GM12878 (cell line): ENCODE measurements at regions not wholly inside any gene's neighbourhood (a gene's known extent, or its start where the extent isn't known, plus 50 kb on each side); places are given as distances from the start of the nearest gene placed in this dataset.

Experiments used
- ATAC-seq: fragments of 200-7000 bp; cut with Tn5 transposase; 3 replicates; pipeline ENCODE4 v1.9.1; 2020; ENCODE audit warnings: mild to moderate bottlenecking, moderate library complexity
- BruUV-seq: library from RNA; stranded (reverse); fragments of 400-500 nt; replicated peaks from 2 replicates; lab custom pipeline; 2021; lab: Mats Ljungman, UMichigan
- CTCF ChIA-PET: fragments of 300-600 bp; sonication (Branson Sonifier 250); formaldehyde crosslinking; extraction: SDS; loops from one replicate; lab custom pipeline; 2021; ENCODE audit warnings: inconsistent platforms; lab: Yijun Ruan, JAX
- POLR2A ChIA-PET: fragments of 350-600 bp; formaldehyde crosslinking; extraction: SDS; loops from one replicate; lab custom pipeline; 2021; ENCODE audit warnings: inconsistent platforms; lab: Charles Lee
- RAD21 ChIA-PET: fragments of 300-600 bp; sonication (Branson Sonifier 250); formaldehyde crosslinking; loops from one replicate; lab custom pipeline; 2023; ENCODE audit warnings: antibody characterized with exemption; ENCODE audit not compliant: unreplicated experiment; lab: Charles Lee
- SMC1A ChIA-PET: fragments of 300-600 bp; sonication (Branson Sonifier 250); formaldehyde crosslinking; loops from one replicate; lab custom pipeline; 2023; ENCODE audit not compliant: unreplicated experiment, uncharacterized antibody; lab: Charles Lee
- DNase-seq: peaks from one replicate; pipeline ENCODE4 v3.0.0-alpha.2; 2011; ENCODE audit warnings: low read depth, low spot score
- FAIRE-seq: peaks from 3 replicates; lab custom pipeline; 2011; peaks lifted over from hg19 to GRCh38; lab: Jason Lieb, UNC
- H2AFZ ChIP-seq: 2 replicates; pipeline ENCODE4 v1.6.0; 2011; ENCODE audit warnings: low read depth, low read length, control low read depth; ENCODE audit not compliant: control insufficient read depth
- H3K27ac ChIP-seq: 2 replicates; pipeline ENCODE4 v1.5.1; 2011; ENCODE audit warnings: control low read depth; ENCODE audit not compliant: control insufficient read depth, insufficient read depth
- H3K27me3 ChIP-seq, 2 experiments: replicated peaks in 1 of 2; 2 replicates each; pipeline versions ENCODE4 v1.6.0 to v1.6.1; 2011; ENCODE audit warnings: low read length in 1 of 2; ENCODE audit not compliant: control insufficient read depth in 2 of 2, insufficient read depth in 2 of 2
- H3K36me3 ChIP-seq, 2 experiments: 2 replicates each; pipeline ENCODE4 v1.5.1; 2011; ENCODE audit warnings: low read length in 1 of 2; ENCODE audit not compliant: control insufficient read depth in 2 of 2, insufficient read depth in 2 of 2
- H3K4me1 ChIP-seq: 2 replicates; pipeline ENCODE4 v1.6.1; 2011; ENCODE audit warnings: mild to moderate bottlenecking, low read length, moderate library complexity, mixed read lengths; ENCODE audit not compliant: control insufficient read depth, insufficient read depth
- H3K4me2 ChIP-seq: 2 replicates; pipeline ENCODE4 v1.6.0; 2011; ENCODE audit warnings: control low read depth; ENCODE audit not compliant: control insufficient read depth, insufficient read depth
- H3K4me3 ChIP-seq: fragments of 200-600 bp; sonication (generic); 2 replicates; pipeline ENCODE4 v1.5.1; 2016
- H3K79me2 ChIP-seq: 2 replicates; pipeline ENCODE4 v1.6.0; 2011; ENCODE audit warnings: low read length; ENCODE audit not compliant: control insufficient read depth, insufficient read depth
- H3K9ac ChIP-seq: 2 replicates; pipeline ENCODE4 v1.8.0; 2011; ENCODE audit warnings: low read length, control low read depth, mixed read lengths; ENCODE audit not compliant: control insufficient read depth, insufficient read depth
- H3K9me3 ChIP-seq: replicated peaks from 3 replicates; pipeline ENCODE4 v1.5.1; 2011; ENCODE audit warnings: mild to moderate bottlenecking, low read length; ENCODE audit not compliant: control insufficient read depth, insufficient read depth
- H4K20me1 ChIP-seq: 2 replicates; pipeline ENCODE4 v1.6.0; 2011; ENCODE audit not compliant: control insufficient read depth, insufficient read depth
- ATF7 ChIP-seq: fragments of 450-650 bp; IDR thresholded peaks from 2 replicates; pipeline ENCODE4 v1.6.1; 2016; ENCODE audit warnings: low read depth, mild to moderate bottlenecking
- CHD1 ChIP-seq: IDR thresholded peaks from 2 replicates; pipeline ENCODE4 v1.6.1; 2012; ENCODE audit warnings: low read depth, low read length, improper control_type of control experiment
- EED ChIP-seq: sonication (generic); IDR thresholded peaks from 2 replicates; pipeline ENCODE4 v1.6.1; 2016; ENCODE audit warnings: antibody characterized with exemption, low read depth
- HDGF ChIP-seq: fragments of 450-650 bp; IDR thresholded peaks from 2 replicates; pipeline ENCODE4 v1.6.1; 2016; ENCODE audit warnings: antibody characterized with exemption
- IKZF1 ChIP-seq: fragments of 450-650 bp; conservative IDR thresholded peaks from 2 replicates; pipeline ENCODE4 v1.6.1; 2017; ENCODE audit warnings: antibody characterized with exemption, mild to moderate bottlenecking
- MXI1 ChIP-seq: fragments of 150-350 bp; IDR thresholded peaks from 2 replicates; pipeline ENCODE4 v1.6.1; 2011; ENCODE audit warnings: low read depth, mild to moderate bottlenecking, inconsistent platforms, low read length, improper control_type of control experiment
- NFIC ChIP-seq: IDR thresholded peaks from 2 replicates; pipeline ENCODE4 v1.6.1; 2012; ENCODE audit warnings: low read depth, mild to moderate bottlenecking, inconsistent platforms, low read length, moderate library complexity
- NFYA ChIP-seq: IDR thresholded peaks from 2 replicates; pipeline ENCODE4 v1.6.1; 2011; ENCODE audit warnings: low read depth, mild to moderate bottlenecking, low read length, improper control_type of control experiment, borderline replicate concordance
- PAX8 ChIP-seq: fragments of 450-650 bp; IDR thresholded peaks from 2 replicates; pipeline ENCODE4 v1.6.1; 2017; ENCODE audit warnings: mild to moderate bottlenecking, moderate library complexity
- POU2F2 ChIP-seq: IDR thresholded peaks from 3 replicates; pipeline ENCODE4 v1.6.1; 2011; ENCODE audit warnings: low read depth, mild to moderate bottlenecking, low read length, borderline replicate concordance
- RFX5 ChIP-seq: IDR thresholded peaks from 2 replicates; pipeline ENCODE4 v1.6.1; 2011; ENCODE audit warnings: low read depth, low read length, improper control_type of control experiment
- SP1 ChIP-seq: IDR thresholded peaks from one replicate; pipeline ENCODE4 v1.6.1; 2011; ENCODE audit warnings: low read depth, low read length
- SREBF2 ChIP-seq: IDR thresholded peaks from 2 replicates; pipeline ENCODE4 v1.6.1; 2012; ENCODE audit warnings: mild to moderate bottlenecking, low read length
- SUZ12 ChIP-seq: fragments of 200-600 bp; sonication (generic); IDR thresholded peaks from one replicate; pipeline ENCODE4 v1.6.1; 2018; ENCODE audit warnings: antibody characterized with exemption, mild to moderate bottlenecking; ENCODE audit not compliant: unreplicated experiment
- TBL1XR1 ChIP-seq: IDR thresholded peaks from 2 replicates; pipeline ENCODE4 v1.6.1; 2012; ENCODE audit warnings: low read depth, low read length, improper control_type of control experiment
- WRNIP1 ChIP-seq: IDR thresholded peaks from 2 replicates; pipeline ENCODE4 v1.6.1; 2011; ENCODE audit warnings: low read depth, low read length, improper control_type of control experiment, borderline replicate concordance
- ZNF217 ChIP-seq: fragments of 450-650 bp; IDR thresholded peaks from 2 replicates; pipeline ENCODE4 v1.6.1; 2017; ENCODE audit warnings: antibody characterized with exemption, mild to moderate bottlenecking
- ZNF274 ChIP-seq: IDR thresholded peaks from one replicate; pipeline ENCODE4 v1.8.0; 2011; ENCODE audit not compliant: insufficient read length, insufficient read depth
- WGBS: methylation state at CpG from one replicate; pipeline ENCODE4 v1.1.6; 2016; ENCODE audit warnings: low lambda C conversion rate; ENCODE audit not compliant: insufficient replicate concordance, insufficient coverage; ENCODE audit errors: missing lambda C conversion rate; 5-methylcytosine and 5-hydroxymethylcytosine counted together
- in situ Hi-C: fragments of 300-500 bp; cut with MboI; formaldehyde crosslinking; loops from 9 replicates; pipeline ENCODE4 v1.14.3; 2018; ENCODE audit warnings: mixed read lengths
- intact Hi-C: fragments of 100-400 bp; cut with micrococcal nuclease; formaldehyde crosslinking; loops from one replicate; pipeline ENCODE4 v1.14.2; 2022; ENCODE audit not compliant: unreplicated experiment
- TF ChIP-seq, protein P1 (sequence below): fragments of 450-650 bp; IDR thresholded peaks from 2 replicates; pipeline ENCODE4 v1.6.1; 2014; ENCODE audit warnings: mild to moderate bottlenecking
- TF ChIP-seq, protein P2 (sequence below), 3 experiments: IDR thresholded peaks in 2 of 3; conservative IDR thresholded peaks in 1 of 3; 2 replicates each; pipeline ENCODE4 v1.5.1; 2011; ENCODE audit warnings: low read depth in 3 of 3, low read length in 3 of 3, mild to moderate bottlenecking in 3 of 3, control low read depth in 2 of 3, moderate library complexity in 2 of 3, inconsistent platforms in 1 of 3, mixed read lengths in 1 of 3; ENCODE audit not compliant: control insufficient read depth in 2 of 3, insufficient read depth in 1 of 3; ENCODE audit errors: extremely low read depth in 1 of 3

DNA sequence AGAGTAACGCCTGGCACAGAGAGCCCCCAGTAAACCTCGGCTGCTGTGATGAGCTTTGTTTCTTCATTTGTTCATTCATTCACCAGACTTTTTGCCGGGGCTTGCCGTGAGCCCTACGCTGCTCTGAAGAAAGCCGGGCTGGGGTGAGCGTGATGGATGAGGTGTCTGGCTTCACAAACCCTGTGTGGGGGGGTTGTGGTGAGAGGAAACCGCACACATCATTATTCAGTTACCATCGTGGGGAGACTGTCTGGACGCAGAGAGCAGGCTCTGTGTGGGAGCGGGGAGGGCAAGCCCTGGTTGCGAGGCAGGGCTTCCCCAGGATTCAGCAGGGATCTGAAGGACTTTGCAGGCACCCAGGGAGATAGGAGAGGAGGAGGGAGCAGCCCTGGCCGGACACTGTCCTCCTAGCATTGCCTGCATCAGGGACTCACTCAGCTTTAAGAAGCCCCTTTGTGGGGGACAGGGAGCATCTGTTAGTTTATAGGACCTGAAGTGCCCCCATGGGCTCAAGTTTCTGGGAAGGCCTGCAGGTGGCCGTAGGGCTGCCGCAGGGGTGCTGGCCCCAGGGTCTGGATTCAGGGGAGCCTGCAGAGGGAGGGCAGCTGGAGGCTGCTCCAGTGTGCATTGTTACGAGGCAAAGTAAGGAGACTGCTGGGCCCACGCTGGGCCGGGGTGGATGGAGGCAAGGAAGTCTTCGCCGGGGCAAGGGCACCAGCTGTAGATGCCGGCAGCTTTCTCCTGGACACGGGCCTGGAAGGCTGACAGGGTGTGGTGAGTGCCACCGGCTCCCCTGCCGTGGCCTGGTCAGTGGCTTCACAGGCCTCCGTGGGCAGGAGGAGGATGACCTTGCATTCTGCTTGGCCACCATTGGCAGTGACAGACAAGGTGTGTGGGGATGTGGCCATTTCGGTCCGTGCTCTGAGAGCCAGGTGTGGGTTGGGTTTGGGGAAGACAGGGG is 334.5 kb downstream of the SEC14L1 start:
- intact Hi-C loops, result loop anchor here (5.0 kb wide), 1 partner anchor 33 kb away; no protein-coding TSS in a partner anchor
- TF ChIP-seq SUZ12 (no peak), IKZF1 (peak; percentile 69), SREBF2 (no peak), CHD1 (no peak), MXI1 (no peak), TBL1XR1 (no peak), POU2F2 (peak; percentile 47; the same call in 1 of the 3 replicates), SP1 (no peak), EED (peak; percentile 56), PAX8 (no peak), ATF7 (0 out of 2 replicates have a peak, but pooled peaks have one; percentile 19), ZNF217 (no peak), NFYA (no peak), WRNIP1 (no peak), HDGF (no peak), ZNF274 (no peak), NFIC (no peak), RFX5 (no peak)
- TF ChIP-seq, protein P1, sequence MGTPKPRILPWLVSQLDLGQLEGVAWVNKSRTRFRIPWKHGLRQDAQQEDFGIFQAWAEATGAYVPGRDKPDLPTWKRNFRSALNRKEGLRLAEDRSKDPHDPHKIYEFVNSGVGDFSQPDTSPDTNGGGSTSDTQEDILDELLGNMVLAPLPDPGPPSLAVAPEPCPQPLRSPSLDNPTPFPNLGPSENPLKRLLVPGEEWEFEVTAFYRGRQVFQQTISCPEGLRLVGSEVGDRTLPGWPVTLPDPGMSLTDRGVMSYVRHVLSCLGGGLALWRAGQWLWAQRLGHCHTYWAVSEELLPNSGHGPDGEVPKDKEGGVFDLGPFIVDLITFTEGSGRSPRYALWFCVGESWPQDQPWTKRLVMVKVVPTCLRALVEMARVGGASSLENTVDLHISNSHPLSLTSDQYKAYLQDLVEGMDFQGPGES, result no peak
- TF ChIP-seq, protein P2, sequence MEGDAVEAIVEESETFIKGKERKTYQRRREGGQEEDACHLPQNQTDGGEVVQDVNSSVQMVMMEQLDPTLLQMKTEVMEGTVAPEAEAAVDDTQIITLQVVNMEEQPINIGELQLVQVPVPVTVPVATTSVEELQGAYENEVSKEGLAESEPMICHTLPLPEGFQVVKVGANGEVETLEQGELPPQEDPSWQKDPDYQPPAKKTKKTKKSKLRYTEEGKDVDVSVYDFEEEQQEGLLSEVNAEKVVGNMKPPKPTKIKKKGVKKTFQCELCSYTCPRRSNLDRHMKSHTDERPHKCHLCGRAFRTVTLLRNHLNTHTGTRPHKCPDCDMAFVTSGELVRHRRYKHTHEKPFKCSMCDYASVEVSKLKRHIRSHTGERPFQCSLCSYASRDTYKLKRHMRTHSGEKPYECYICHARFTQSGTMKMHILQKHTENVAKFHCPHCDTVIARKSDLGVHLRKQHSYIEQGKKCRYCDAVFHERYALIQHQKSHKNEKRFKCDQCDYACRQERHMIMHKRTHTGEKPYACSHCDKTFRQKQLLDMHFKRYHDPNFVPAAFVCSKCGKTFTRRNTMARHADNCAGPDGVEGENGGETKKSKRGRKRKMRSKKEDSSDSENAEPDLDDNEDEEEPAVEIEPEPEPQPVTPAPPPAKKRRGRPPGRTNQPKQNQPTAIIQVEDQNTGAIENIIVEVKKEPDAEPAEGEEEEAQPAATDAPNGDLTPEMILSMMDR (IDR thresholded peaks at IDR 0.05 in 2 of 3, conservative IDR thresholded peaks at IDR 0.05 in 1 of 3; ENCODE audit: control insufficient read depth in 2 of 3, extremely low read depth in 1 of 3, insufficient read depth in 1 of 3, low read depth in 3 of 3, low read length in 3 of 3), result no peak

More for the DNA sequence above, 334.5 kb downstream of the SEC14L1 start:
- H3K9ac ChIP-seq, result 0 out of 2 replicates have a peak overlapping the region, but pooled peaks have one; percentile 5
- no peaks in the 10 kb centered on the region for H3K27me3 ChIP-seq
- H3K79me2 ChIP-seq, result peaks cover 89% of the 10 kb centered on the region
- peaks cover 61% of the 10 kb centered on the region for H3K4me1 ChIP-seq
- DNase-seq, result no peak
- SMC1A ChIA-PET, result interaction anchor here (0.6 to 5.7 kb wide), 10 partner anchors 9 to 647 kb away, joined by 3 to 96 read pairs (median 6); no protein-coding TSS in a partner anchor
- H3K4me2 ChIP-seq, result peak overlapping the region; percentile 85
- CTCF ChIA-PET, result interaction anchor here (0.7 to 5.5 kb wide), 12 partner anchors 13 to 144 kb away, joined by 3 to 62 read pairs (median 6); no protein-coding TSS in a partner anchor
- FAIRE-seq, result no peak
- no peaks in the 10 kb centered on the region for H3K9me3 ChIP-seq
- POLR2A ChIA-PET, result interaction anchor here (0.8 to 5.8 kb wide), 8 partner anchors 10 to 150 kb away, joined by 3 to 47 read pairs (median 28); no protein-coding TSS in a partner anchor
- RAD21 ChIA-PET, result interaction anchor here (0.9 to 5.7 kb wide), 13 partner anchors 9 to 150 kb away, joined by 3 to 74 read pairs (median 8); no protein-coding TSS in a partner anchor
- H3K36me3 ChIP-seq, result peaks cover 26 to 29% of the 10 kb centered on the region in 2 experiments
- no TSS peak for BruUV-seq
- H3K4me3 ChIP-seq, result no peak overlapping the region; the same call in 1 of the 2 replicates
- H2AFZ ChIP-seq, result no peak overlapping the region
- ATAC-seq, result peak; percentile 64
- H4K20me1 ChIP-seq, result peaks cover 3% of the 10 kb centered on the region
- in situ Hi-C loops, result no loop called here
- no peak overlapping the region for H3K27ac ChIP-seq
- WGBS, result 60% methylated on average over 27 of the region's 27 CpGs
